ENCODE measurements at regions not wholly inside any gene's neighbourhood (a gene's known extent, or its start where the extent isn't known, plus 50 kb on each side); places are given as distances from the start of the nearest gene placed in this dataset.
"Not testable (repeated sequence)": the region's sequence is repeated elsewhere in the genome, so short reads cannot be mapped to it uniquely, and the experiment has no call there.

GRCh38 chrX:110519906-110520452 lies 161.3 kb downstream of the RTL9 start:
- DNase-seq = no peak

GRCh38 chrX:110520652-110521051 lies 162.0 kb downstream of the RTL9 start:
- not testable (repeated sequence) for DNase-seq

GRCh38 chrX:110531873-110532580 lies 173.4 kb downstream of the RTL9 start:
- DNase-seq = no peak

- no peak for DNase-seq
Observed at GRCh38 chrX:110532581-110532931, 173.9 kb downstream of the RTL9 start.

GRCh38 chrX:110536816-110537215 lies 178.2 kb downstream of the RTL9 start:
- no peak for DNase-seq

- no peak for DNase-seq
Observed at GRCh38 chrX:110541266-110541665, 182.6 kb downstream of the RTL9 start.

GRCh38 chrX:110550854-110551253 lies 192.2 kb downstream of the RTL9 start:
- not testable (repeated sequence) for DNase-seq

- DNase-seq = no peak
Observed at GRCh38 chrX:110557864-110558263, 199.2 kb downstream of the RTL9 start.

GRCh38 chrX:110558406-110558805 lies 199.8 kb downstream of the RTL9 start:
- no peak for DNase-seq

GRCh38 chrX:110561034-110561433 lies 202.4 kb downstream of the RTL9 start:
- DNase-seq = no peak

- DNase-seq = no peak
Observed at GRCh38 chrX:110563282-110563681, 204.6 kb downstream of the RTL9 start.

- no peak for DNase-seq
Observed at GRCh38 chrX:110568441-110568840, 209.8 kb downstream of the RTL9 start.

- no peak for DNase-seq
Observed at GRCh38 chrX:110569506-110569905, 210.9 kb downstream of the RTL9 start.

GRCh38 chrX:110578270-110578669 lies 217.3 kb downstream of the CHRDL1 start:
- no peak for DNase-seq

- no peak for DNase-seq
Observed at GRCh38 chrX:110584083-110584482, 211.5 kb downstream of the CHRDL1 start.

- DNase-seq = no peak
Observed at GRCh38 chrX:110588164-110588563, 207.5 kb downstream of the CHRDL1 start.

- DNase-seq = no peak
Observed at GRCh38 chrX:110588853-110589252, 206.8 kb downstream of the CHRDL1 start.

- no peak for DNase-seq
Observed at GRCh38 chrX:110600745-110601310, 194.8 kb downstream of the CHRDL1 start.

GRCh38 chrX:110614596-110614995 lies 181.0 kb downstream of the CHRDL1 start:
- no peak for DNase-seq
